H1 (cell line): ENCODE measurements at regions not wholly inside any gene's neighbourhood (a gene's known extent, or its start where the extent isn't known, plus 50 kb on each side); places are given as distances from the start of the nearest gene placed in this dataset.
"Not testable (repeated sequence)": the region's sequence is repeated elsewhere in the genome, so short reads cannot be mapped to it uniquely, and the experiment has no call there.

ENCODE experiments used
- CTCF ChIA-PET: fragments of 300-600 bp; sonication (Branson Sonifier 250); formaldehyde crosslinking; loops from one replicate; lab custom pipeline; 2021; ENCODE audit not compliant: partially characterized antibody; lab: Charles Lee
- POLR2A ChIA-PET: fragments of 300-600 bp; sonication (Branson Sonifier 250); formaldehyde crosslinking; loops from one replicate; lab custom pipeline; 2021; ENCODE audit warnings: inconsistent platforms; ENCODE audit not compliant: partially characterized antibody; lab: Charles Lee
- DNase-seq, 2 experiments: peaks; one replicate each; pipeline versions ENCODE4 v3.0.0 to v3.0.0-alpha.2; 2010 to 2022; ENCODE audit warnings: low spot score in 2 of 2, low read depth in 1 of 2, mixed read lengths in 1 of 2
- FAIRE-seq: peaks from 2 replicates; lab custom pipeline; 2011; peaks lifted over from hg19 to GRCh38; lab: Jason Lieb, UNC
- H2AFZ ChIP-seq: 2 replicates; pipeline ENCODE4 v1.8.1; 2012; ENCODE audit warnings: low read length, inconsistent platforms
- H2AK5ac ChIP-seq: 2 replicates; pipeline ENCODE4 v1.6.1; 2013; ENCODE audit warnings: low read depth, low read length
- H2BK120ac ChIP-seq: replicated peaks from 2 replicates; pipeline ENCODE3; 2013; ENCODE audit warnings: low read depth, low read length, inconsistent platforms
- H2BK12ac ChIP-seq: 2 replicates; pipeline ENCODE4 v1.6.1; 2013; ENCODE audit warnings: low read depth, low read length
- H2BK15ac ChIP-seq: 2 replicates; pipeline ENCODE4 v1.6.1; 2013; ENCODE audit warnings: low read length
- H2BK20ac ChIP-seq: 2 replicates; pipeline ENCODE4 v1.6.1; 2013; ENCODE audit warnings: low read length
- H2BK5ac ChIP-seq: 2 replicates; pipeline ENCODE4 v1.6.1; 2013; ENCODE audit warnings: low read depth, low read length
- H3K14ac ChIP-seq: 2 replicates; pipeline ENCODE4 v1.6.1; 2013; ENCODE audit warnings: inconsistent platforms; ENCODE audit not compliant: insufficient read length
- H3K18ac ChIP-seq: 2 replicates; pipeline ENCODE4 v1.6.1; 2013; ENCODE audit warnings: low read length; ENCODE audit errors: extremely low read depth
- H3K23ac ChIP-seq: 2 replicates; pipeline ENCODE4 v1.6.1; 2013; ENCODE audit warnings: inconsistent platforms; ENCODE audit not compliant: insufficient read length
- H3K23me2 ChIP-seq: 2 replicates; pipeline ENCODE4 v1.6.1; 2013; ENCODE audit warnings: low read depth, low read length
- H3K27ac ChIP-seq: 2 replicates; pipeline ENCODE4 v1.6.1; 2011; ENCODE audit warnings: low read depth, low read length, inconsistent platforms
- H3K27me3 ChIP-seq, 4 experiments: replicated peaks in 1 of 4; 1 replicate in 1 of 4; 2 replicates in 3 of 4; pipeline versions ENCODE4 v1.6.1 to v1.8.1; 2011 to 2013; ENCODE audit warnings: low read length in 3 of 4, mild to moderate bottlenecking in 3 of 4, inconsistent platforms in 2 of 4, mixed read lengths in 2 of 4, moderate library complexity in 1 of 4; ENCODE audit not compliant: control insufficient read depth in 3 of 4, insufficient read depth in 3 of 4; ENCODE audit errors: extremely low read depth in 1 of 4
- H3K36me3 ChIP-seq, 4 experiments: 2 replicates each; pipeline versions ENCODE4 v1.6.1 to v1.8.1; 2011 to 2013; ENCODE audit warnings: mild to moderate bottlenecking in 4 of 4, low read length in 3 of 4, moderate library complexity in 2 of 4, control low read depth in 1 of 4, inconsistent platforms in 1 of 4; ENCODE audit not compliant: insufficient read depth in 4 of 4, control insufficient read depth in 2 of 4
- H3K4ac ChIP-seq: replicated peaks from 2 replicates; pipeline ENCODE3; 2013; ENCODE audit warnings: low read length, low read depth, mixed read lengths, inconsistent platforms; ENCODE audit not compliant: insufficient read length
- H3K4me1 ChIP-seq, 4 experiments: replicated peaks in 1 of 4; 1 replicate in 1 of 4; 2 replicates in 3 of 4; pipeline versions ENCODE4 v1.6.1 to v1.8.1; 2011 to 2013; ENCODE audit warnings: low read length in 3 of 4, inconsistent platforms in 2 of 4, mixed read lengths in 1 of 4; ENCODE audit not compliant: insufficient read depth in 4 of 4, control insufficient read depth in 3 of 4
- H3K4me2 ChIP-seq, 2 experiments: 2 replicates each; pipeline versions ENCODE4 v1.6.1 to v1.8.1; 2011 to 2013; ENCODE audit warnings: low read depth in 2 of 2, low read length in 2 of 2, control low read depth in 1 of 2, inconsistent platforms in 1 of 2, mild to moderate bottlenecking in 1 of 2; ENCODE audit not compliant: insufficient read depth in 1 of 2
- H3K4me3 ChIP-seq, 4 experiments: fragments of 200-600, 300-600 bp in 1 of 4; sonication (generic), shearing (Covaris generic), sonication (Bioruptor Twin) in 1 of 4; 2 replicates each; pipeline versions ENCODE4 v1.5.1 to v1.8.1; 2011 to 2016; ENCODE audit warnings: low read length in 4 of 4, low read depth in 3 of 4, control low read depth in 2 of 4, inconsistent platforms in 2 of 4, mild to moderate bottlenecking in 2 of 4, mixed read lengths in 1 of 4, moderate library complexity in 1 of 4; ENCODE audit not compliant: insufficient read depth in 2 of 4; ENCODE audit errors: extremely low read depth in 1 of 4
- H3K56ac ChIP-seq: replicated peaks from 2 replicates; pipeline ENCODE3; 2013; ENCODE audit warnings: low read depth, mild to moderate bottlenecking, mixed read lengths, low read length, inconsistent platforms; ENCODE audit not compliant: insufficient read length
- H3K79me1 ChIP-seq: 2 replicates; pipeline ENCODE4 v1.6.1; 2013; ENCODE audit warnings: low read depth, low read length, control low read depth
- H3K79me2 ChIP-seq, 2 experiments: 2 replicates each; pipeline versions ENCODE4 v1.6.1 to v1.8.1; 2012 to 2013; ENCODE audit warnings: low read length in 2 of 2, mild to moderate bottlenecking in 2 of 2, inconsistent platforms in 1 of 2; ENCODE audit not compliant: insufficient read depth in 2 of 2, control insufficient read depth in 1 of 2
- H3K9ac ChIP-seq, 4 experiments: replicated peaks in 1 of 4; 1 replicate in 1 of 4; 2 replicates in 3 of 4; pipeline versions ENCODE4 v1.6.1 to v1.8.1; 2011 to 2013; ENCODE audit warnings: low read depth in 3 of 4, low read length in 3 of 4, control low read depth in 2 of 4, mild to moderate bottlenecking in 2 of 4, moderate library complexity in 2 of 4, inconsistent platforms in 1 of 4; ENCODE audit errors: extremely low read depth in 1 of 4
- H3K9me3 ChIP-seq, 2 experiments: 2 replicates each; pipeline versions ENCODE4 v1.6.1 to v1.8.1; 2012 to 2013; ENCODE audit warnings: mild to moderate bottlenecking in 2 of 2, moderate library complexity in 2 of 2, control low read depth in 1 of 2, inconsistent platforms in 1 of 2, low read depth in 1 of 2, low read length in 1 of 2, mixed read lengths in 1 of 2; ENCODE audit not compliant: insufficient read depth in 2 of 2
- H4K20me1 ChIP-seq, 2 experiments: replicated peaks in 1 of 2; 2 replicates each; pipeline versions ENCODE3 to v1.8.1; 2011 to 2013; ENCODE audit warnings: inconsistent platforms in 2 of 2, low read length in 2 of 2, mild to moderate bottlenecking in 1 of 2; ENCODE audit not compliant: insufficient read depth in 2 of 2, control insufficient read depth in 1 of 2
- H4K5ac ChIP-seq: 2 replicates; pipeline ENCODE4 v1.6.1; 2013; ENCODE audit warnings: low read length, low read depth, mixed read lengths, inconsistent platforms; ENCODE audit not compliant: insufficient read length
- H4K8ac ChIP-seq: 2 replicates; pipeline ENCODE4 v1.8.0; 2013; ENCODE audit warnings: mild to moderate bottlenecking, moderate library complexity, low read length, inconsistent platforms; ENCODE audit not compliant: insufficient read depth; ENCODE audit errors: extremely low read depth
- H4K91ac ChIP-seq: replicated peaks from 2 replicates; pipeline ENCODE3; 2013; ENCODE audit warnings: low read length, mixed read lengths, inconsistent platforms; ENCODE audit not compliant: insufficient read length
- POLR2AphosphoS5 ChIP-seq: IDR thresholded peaks from 2 replicates; pipeline ENCODE4 v1.6.1; 2011; ENCODE audit warnings: low read depth, low read length
- WGBS, 2 experiments: shearing (Covaris generic) in 1 of 2; methylation state at CpG; one replicate each; pipeline versions ENCODE4 v1.1.6 to v1.1.7; 2013 to 2015; ENCODE audit warnings: low lambda C conversion rate in 2 of 2, mixed read lengths in 2 of 2, inconsistent platforms in 1 of 2, low coverage in 1 of 2, missing lambda C conversion rate in 1 of 2; ENCODE audit not compliant: insufficient replicate concordance in 2 of 2, insufficient coverage in 1 of 2, insufficient read length in 1 of 2; ENCODE audit errors: extremely low coverage in 1 of 2, missing lambda C conversion rate in 1 of 2; 5-methylcytosine and 5-hydroxymethylcytosine counted together

GRCh38 chr7:96819111-96819700 lies 109.6 kb upstream of the SEM1 start (continued):
- no peak for TF ChIP-seq POLR2AphosphoS5

GRCh38 chr7:96821131-96821530 lies 111.5 kb upstream of the SEM1 start:
- H4K5ac ChIP-seq, H2BK15ac ChIP-seq, H2BK20ac ChIP-seq, FAIRE-seq, H2AK5ac ChIP-seq, H3K4me2 ChIP-seq, H3K27ac ChIP-seq, H3K9me3 ChIP-seq, H2BK5ac ChIP-seq, H2AFZ ChIP-seq, DNase-seq, H3K79me1 ChIP-seq, H3K56ac ChIP-seq, H3K4me3 ChIP-seq, H3K4ac ChIP-seq, H4K20me1 ChIP-seq, H2BK12ac ChIP-seq, H4K8ac ChIP-seq, H3K79me2 ChIP-seq, H3K23me2 ChIP-seq, H3K27me3 ChIP-seq, H3K9ac ChIP-seq, H3K4me1 ChIP-seq, H2BK120ac ChIP-seq, H3K14ac ChIP-seq, POLR2A ChIA-PET, H3K36me3 ChIP-seq, H3K23ac ChIP-seq, H3K18ac ChIP-seq, H4K91ac ChIP-seq: not testable (repeated sequence)
- WGBS, 2 experiments: 88% methylated on average over 1 of the region's 1 CpG; no CpG with 5 or more reads in 1 of the 2 experiments
- CTCF ChIA-PET: interaction anchor here (1.4 kb wide), 1 partner anchor 245 kb away, joined by 3 read pairs; no protein-coding TSS in a partner anchor
